Activated naive CD4-positive, alpha-beta T cell treated with anti-CD3 and anti-CD28 coated beads, Interleukin-2, amount 50 U/mL, for 72 hours (primary cell): ENCODE measurements at regions not wholly inside any gene's neighbourhood (a gene's known extent, or its start where the extent isn't known, plus 50 kb on each side); places are given as distances from the start of the nearest gene placed in this dataset.
A peak's percentile ranks its signal among the peaks of the same experiment; 100 is the strongest.
"Not testable (repeated sequence)": the region's sequence is repeated elsewhere in the genome, so short reads cannot be mapped to it uniquely, and the experiment has no call there.

Experiments
- ATAC-seq, 2 donors: fragments of 150-1000 bp; cut with Tn5 transposase; 2 replicates each; pipeline ENCODE4 v1.10.0; 2021; ENCODE audit warnings: mild to moderate bottlenecking in 2 of 2, moderate library complexity in 2 of 2
- DNase-seq, 2 donors: peaks; one replicate each; pipeline ENCODE4 v3.0.0; 2021 to 2022; ENCODE audit warnings: low spot score in 2 of 2
- H3K27ac Mint-ChIP-seq, 2 donors: one replicate each; pipeline ENCODE4 v1.8.0; 2022; ENCODE audit warnings: mild to moderate bottlenecking in 2 of 2, mixed read lengths in 2 of 2
- H3K36me3 Mint-ChIP-seq, 2 donors: one replicate each; pipeline ENCODE4 v1.8.0; 2022; ENCODE audit warnings: mixed read lengths in 2 of 2
- H3K9me3 Mint-ChIP-seq, 2 donors: one replicate each; pipeline ENCODE4 v1.8.0; 2022; ENCODE audit warnings: mixed read lengths in 2 of 2

GRCh38 chr10:37067576-37067975, 57.8 kb upstream of the ANKRD30A start:
- ATAC-seq = no peak
- H3K9me3 Mint-ChIP-seq = peaks cover 14 to 17% of the 10 kb centered on the region in 2 donors
- H3K36me3 Mint-ChIP-seq = peaks cover 0 to 16% of the 10 kb centered on the region in 2 donors
- DNase-seq = no peak
- no peak overlapping the region for H3K27ac Mint-ChIP-seq

- DNase-seq, ATAC-seq, H3K27ac Mint-ChIP-seq, H3K36me3 Mint-ChIP-seq: not testable (repeated sequence)
- peaks cover 10 to 22% of the 10 kb centered on the region in 2 donors for H3K9me3 Mint-ChIP-seq
Observed at GRCh38 chr10:37062296-37062695, 63.1 kb upstream of the ANKRD30A start.

- Mint-ChIP-seq H3K9me3 (peaks cover 15 to 22% of the 10 kb centered on the region in 2 donors), H3K36me3 (peaks cover 0 to 5% of the 10 kb centered on the region in 2 donors)
- ATAC-seq = no peak
Observed at GRCh38 chr10:37057261-37057660, 68.1 kb upstream of the ANKRD30A start.

GRCh38 chr10:37053476-37053875, 71.9 kb upstream of the ANKRD30A start:
- H3K9me3 Mint-ChIP-seq = peaks cover 29 to 31% of the 10 kb centered on the region in 2 donors

More at GRCh38 chr10:37057261-37057660, 68.1 kb upstream of the ANKRD30A start:
- no peak overlapping the region for H3K27ac Mint-ChIP-seq
- no peak for DNase-seq

GRCh38 chr10:37049982-37050381, 75.4 kb upstream of the ANKRD30A start:
- peaks cover 0 to 15% of the 10 kb centered on the region in 2 donors for H3K36me3 Mint-ChIP-seq
- peaks cover 33 to 38% of the 10 kb centered on the region in 2 donors for H3K9me3 Mint-ChIP-seq
- not testable (repeated sequence) for ATAC-seq, DNase-seq, H3K27ac Mint-ChIP-seq

More at GRCh38 chr10:37053476-37053875, 71.9 kb upstream of the ANKRD30A start:
- no peak overlapping the region for H3K27ac Mint-ChIP-seq
- H3K36me3 Mint-ChIP-seq = peaks cover 0 to 10% of the 10 kb centered on the region in 2 donors
- DNase-seq (no peak), ATAC-seq (no peak)

- Mint-ChIP-seq H3K36me3 (peaks cover 0 to 10% of the 10 kb centered on the region in 2 donors), H3K9me3 (peaks cover 17 to 38% of the 10 kb centered on the region in 2 donors)
- not testable (repeated sequence) for ATAC-seq, H3K27ac Mint-ChIP-seq, DNase-seq
Observed at GRCh38 chr10:37044319-37044718, 81.1 kb upstream of the ANKRD30A start.

GRCh38 chr10:37035853-37036252, 89.5 kb upstream of the ANKRD30A start:
- H3K9me3 Mint-ChIP-seq = peaks cover 10% of the 10 kb centered on the region in 2 donors
- ATAC-seq = no peak
- DNase-seq = no peak
- no peak overlapping the region for H3K27ac Mint-ChIP-seq
- H3K36me3 Mint-ChIP-seq = no peaks in the 10 kb centered on the region

GRCh38 chr10:37015498-37015897, 109.9 kb upstream of the ANKRD30A start:
- ATAC-seq (no peak), DNase-seq (no peak)
- no peak overlapping the region for H3K27ac Mint-ChIP-seq
- H3K9me3 Mint-ChIP-seq = peaks cover 28 to 32% of the 10 kb centered on the region in 2 donors
- no peaks in the 10 kb centered on the region for H3K36me3 Mint-ChIP-seq

GRCh38 chr10:37010741-37011140, 114.7 kb upstream of the ANKRD30A start:
- ATAC-seq (no peak), DNase-seq (no peak)
- no peaks in the 10 kb centered on the region for H3K36me3 Mint-ChIP-seq

GRCh38 chr10:37008276-37008675, 117.1 kb upstream of the ANKRD30A start:
- H3K36me3 Mint-ChIP-seq, DNase-seq, ATAC-seq, H3K27ac Mint-ChIP-seq: not testable (repeated sequence)
- H3K9me3 Mint-ChIP-seq = peaks cover 24 to 27% of the 10 kb centered on the region in 2 donors

More at GRCh38 chr10:37010741-37011140, 114.7 kb upstream of the ANKRD30A start:
- H3K27ac Mint-ChIP-seq = no peak overlapping the region
- H3K9me3 Mint-ChIP-seq = peaks cover 22 to 26% of the 10 kb centered on the region in 2 donors

- Mint-ChIP-seq H3K27ac (no peak overlapping the region), H3K9me3 (peaks cover 12 to 19% of the 10 kb centered on the region in 2 donors), H3K36me3 (peaks cover 0 to 9% of the 10 kb centered on the region in 2 donors)
- DNase-seq (no peak), ATAC-seq (no peak)
Observed at GRCh38 chr10:37003126-37003525, 122.3 kb upstream of the ANKRD30A start.

- not testable (repeated sequence) for ATAC-seq, H3K27ac Mint-ChIP-seq, DNase-seq, H3K36me3 Mint-ChIP-seq
- peaks cover 10 to 12% of the 10 kb centered on the region in 2 donors for H3K9me3 Mint-ChIP-seq
Observed at GRCh38 chr10:36995806-36996205, 129.6 kb upstream of the ANKRD30A start.

- DNase-seq (no peak), ATAC-seq (no peak)
- H3K36me3 Mint-ChIP-seq = no peaks in the 10 kb centered on the region
Observed at GRCh38 chr10:36994886-36995285, 130.5 kb upstream of the ANKRD30A start.

GRCh38 chr10:36989233-36989632, 136.2 kb upstream of the ANKRD30A start:
- no peak for ATAC-seq
- H3K27ac Mint-ChIP-seq = no peak overlapping the region

More at GRCh38 chr10:36994886-36995285, 130.5 kb upstream of the ANKRD30A start:
- peaks cover 8 to 13% of the 10 kb centered on the region in 2 donors for H3K9me3 Mint-ChIP-seq
- H3K27ac Mint-ChIP-seq = no peak overlapping the region

GRCh38 chr10:36946598-36946997, 178.8 kb upstream of the ANKRD30A start:
- Mint-ChIP-seq H3K9me3 (peaks cover 14 to 22% of the 10 kb centered on the region in 2 donors), H3K36me3 (no peaks in the 10 kb centered on the region), H3K27ac (no peak overlapping the region)
- DNase-seq (no peak), ATAC-seq (no peak)

More at GRCh38 chr10:36989233-36989632, 136.2 kb upstream of the ANKRD30A start:
- no peaks in the 10 kb centered on the region for H3K36me3 Mint-ChIP-seq
- DNase-seq = peak in 1 of 2 donors; percentile 52
- peaks cover 8 to 12% of the 10 kb centered on the region in 2 donors for H3K9me3 Mint-ChIP-seq

GRCh38 chr10:36943544-36943943, 181.9 kb upstream of the ANKRD30A start:
- no peak overlapping the region for H3K27ac Mint-ChIP-seq
- ATAC-seq = no peak
- DNase-seq = no peak
- H3K9me3 Mint-ChIP-seq = peaks cover 14 to 22% of the 10 kb centered on the region in 2 donors
- no peaks in the 10 kb centered on the region for H3K36me3 Mint-ChIP-seq

- ATAC-seq = no peak
- DNase-seq = no peak
- Mint-ChIP-seq H3K9me3 (peaks cover 14 to 17% of the 10 kb centered on the region in 2 donors), H3K36me3 (no peaks in the 10 kb centered on the region), H3K27ac (no peak overlapping the region)
Observed at GRCh38 chr10:36942616-36943015, 182.8 kb upstream of the ANKRD30A start.

GRCh38 chr10:36903040-36903439, 222.4 kb upstream of the ANKRD30A start:
- ATAC-seq = no peak

More at GRCh38 chr10:36903040-36903439, 222.4 kb upstream of the ANKRD30A start:
- Mint-ChIP-seq H3K9me3 (peaks cover 3 to 8% of the 10 kb centered on the region in 2 donors), H3K36me3 (no peaks in the 10 kb centered on the region), H3K27ac (no peak overlapping the region)
- DNase-seq = no peak
